ENCODE measurements at regions not wholly inside any gene's neighbourhood (a gene's known extent, or its start where the extent isn't known, plus 50 kb on each side); places are given as distances from the start of the nearest gene placed in this dataset.

- Mint-ChIP-seq H3K27ac (no peak overlapping the region), H3K9me3 (no peaks in the 10 kb centered on the region), H3K4me3 (no peak overlapping the region), H3K36me3 (no peaks in the 10 kb centered on the region), H3K4me1 (peaks cover 0 to 2% (median 0%) of the 10 kb centered on the region in 3 donors), H3K27me3 (no peaks in the 10 kb centered on the region)
Observed at GRCh38 chr2:143903172-143903856, 616.6 kb downstream of the ZEB2 start.

GRCh38 chr2:143901185-143901842, 618.6 kb downstream of the ZEB2 start:
- Mint-ChIP-seq H3K27ac (no peak overlapping the region), H3K4me3 (no peak overlapping the region), H3K9me3 (no peaks in the 10 kb centered on the region), H3K27me3 (peaks cover 3% of the 10 kb centered on the region), H3K36me3 (no peaks in the 10 kb centered on the region), H3K4me1 (peaks cover 0 to 2% (median 0%) of the 10 kb centered on the region in 3 donors)

- Mint-ChIP-seq H3K27me3 (peaks cover 3% of the 10 kb centered on the region), H3K9me3 (no peaks in the 10 kb centered on the region), H3K27ac (no peak overlapping the region), H3K4me1 (peaks cover 0 to 2% (median 0%) of the 10 kb centered on the region in 3 donors), H3K36me3 (no peaks in the 10 kb centered on the region), H3K4me3 (no peak overlapping the region)
Observed at GRCh38 chr2:143899987-143900386, 619.9 kb downstream of the ZEB2 start.

- no peaks in the 10 kb centered on the region for H3K36me3 Mint-ChIP-seq
- H3K27ac Mint-ChIP-seq: no peak overlapping the region
- peaks cover 3% of the 10 kb centered on the region for H3K27me3 Mint-ChIP-seq
- H3K9me3 Mint-ChIP-seq: no peaks in the 10 kb centered on the region
- H3K4me1 Mint-ChIP-seq: no peaks in the 10 kb centered on the region
- H3K4me3 Mint-ChIP-seq: no peak overlapping the region
Observed at GRCh38 chr2:143893371-143893770, 626.5 kb downstream of the ZEB2 start.

- Mint-ChIP-seq H3K27ac (no peak overlapping the region), H3K4me3 (no peak overlapping the region), H3K27me3 (peaks cover 3% of the 10 kb centered on the region), H3K4me1 (no peaks in the 10 kb centered on the region), H3K36me3 (no peaks in the 10 kb centered on the region), H3K9me3 (no peaks in the 10 kb centered on the region)
Observed at GRCh38 chr2:143891879-143892308, 628.0 kb downstream of the ZEB2 start.

- H3K4me3 Mint-ChIP-seq: no peak overlapping the region
- H3K9me3 Mint-ChIP-seq: no peaks in the 10 kb centered on the region
- H3K27ac Mint-ChIP-seq: no peak overlapping the region
- H3K36me3 Mint-ChIP-seq: no peaks in the 10 kb centered on the region
- no peaks in the 10 kb centered on the region for H3K27me3 Mint-ChIP-seq
- no peaks in the 10 kb centered on the region for H3K4me1 Mint-ChIP-seq
Observed at GRCh38 chr2:143890798-143891197, 629.1 kb downstream of the ZEB2 start.

GRCh38 chr2:143889216-143889615, 630.7 kb downstream of the ZEB2 start:
- Mint-ChIP-seq H3K27me3 (no peaks in the 10 kb centered on the region), H3K4me3 (no peak overlapping the region), H3K36me3 (no peaks in the 10 kb centered on the region), H3K9me3 (no peaks in the 10 kb centered on the region), H3K27ac (no peak overlapping the region), H3K4me1 (no peaks in the 10 kb centered on the region)

GRCh38 chr2:143885461-143885860, 634.5 kb downstream of the ZEB2 start:
- H3K4me1 Mint-ChIP-seq: no peaks in the 10 kb centered on the region
- H3K9me3 Mint-ChIP-seq: no peaks in the 10 kb centered on the region
- no peak overlapping the region for H3K4me3 Mint-ChIP-seq
- no peaks in the 10 kb centered on the region for H3K27me3 Mint-ChIP-seq
- H3K27ac Mint-ChIP-seq: no peak overlapping the region
- H3K36me3 Mint-ChIP-seq: no peaks in the 10 kb centered on the region

GRCh38 chr2:143881246-143881645, 638.7 kb downstream of the ZEB2 start:
- Mint-ChIP-seq H3K27me3 (no peaks in the 10 kb centered on the region), H3K4me3 (no peak overlapping the region), H3K4me1 (no peaks in the 10 kb centered on the region), H3K36me3 (no peaks in the 10 kb centered on the region), H3K9me3 (no peaks in the 10 kb centered on the region), H3K27ac (no peak overlapping the region)

GRCh38 chr2:143877876-143878530, 641.9 kb downstream of the ZEB2 start:
- Mint-ChIP-seq H3K4me1 (peaks cover 0 to 5% (median 2%) of the 10 kb centered on the region in 3 donors), H3K4me3 (no peak overlapping the region), H3K9me3 (peaks cover 0 to 4% (median 2%) of the 10 kb centered on the region in 3 donors), H3K36me3 (no peaks in the 10 kb centered on the region), H3K27ac (no peak overlapping the region), H3K27me3 (no peaks in the 10 kb centered on the region)

- Mint-ChIP-seq H3K4me1 (peaks cover 0 to 5% (median 2%) of the 10 kb centered on the region in 3 donors), H3K36me3 (no peaks in the 10 kb centered on the region), H3K27me3 (no peaks in the 10 kb centered on the region), H3K4me3 (no peak overlapping the region), H3K27ac (no peak overlapping the region), H3K9me3 (peaks cover 0 to 4% (median 2%) of the 10 kb centered on the region in 3 donors)
Observed at GRCh38 chr2:143877056-143877455, 642.9 kb downstream of the ZEB2 start.

- Mint-ChIP-seq H3K4me1 (peaks cover 0 to 5% (median 2%) of the 10 kb centered on the region in 3 donors), H3K27me3 (no peaks in the 10 kb centered on the region), H3K4me3 (no peak overlapping the region), H3K36me3 (no peaks in the 10 kb centered on the region), H3K9me3 (peaks cover 0 to 6% (median 2%) of the 10 kb centered on the region in 3 donors), H3K27ac (no peak overlapping the region)
Observed at GRCh38 chr2:143875295-143876233, 644.4 kb downstream of the ZEB2 start.

- peaks cover 0 to 11% (median 2%) of the 10 kb centered on the region in 3 donors for H3K9me3 Mint-ChIP-seq
Observed at GRCh38 chr2:143873886-143874285, 646.0 kb downstream of the ZEB2 start.

GRCh38 chr2:143870696-143871095, 649.2 kb downstream of the ZEB2 start:
- peaks cover 2% of the 10 kb centered on the region for H3K36me3 Mint-ChIP-seq
- H3K4me1 Mint-ChIP-seq: peaks cover 0 to 3% (median 2%) of the 10 kb centered on the region in 3 donors
- H3K4me3 Mint-ChIP-seq: no peak overlapping the region
- peaks cover 0 to 11% (median 2%) of the 10 kb centered on the region in 3 donors for H3K9me3 Mint-ChIP-seq
- H3K27ac Mint-ChIP-seq: no peak overlapping the region
- no peaks in the 10 kb centered on the region for H3K27me3 Mint-ChIP-seq

More at GRCh38 chr2:143873886-143874285, 646.0 kb downstream of the ZEB2 start:
- no peak overlapping the region for H3K27ac Mint-ChIP-seq
- no peak overlapping the region for H3K4me3 Mint-ChIP-seq
- peaks cover 2% of the 10 kb centered on the region for H3K36me3 Mint-ChIP-seq
- H3K4me1 Mint-ChIP-seq: peaks cover 0 to 5% (median 2%) of the 10 kb centered on the region in 3 donors
- no peaks in the 10 kb centered on the region for H3K27me3 Mint-ChIP-seq
